T-helper 2 cell treated with Interferon-gamma antibody and Interleukin-4, amounts not matched to agents 100 ng/mL and 5 ng/mL, for 36 hours (primary cell): ENCODE measurements at regions not wholly inside any gene's neighbourhood (a gene's known extent, or its start where the extent isn't known, plus 50 kb on each side); places are given as distances from the start of the nearest gene placed in this dataset.

Experiments
- intact Hi-C: fragments of 100-400 bp; cut with micrococcal nuclease; formaldehyde crosslinking; loops from one replicate; pipeline ENCODE4 v1.15.1; 2023

DNA sequence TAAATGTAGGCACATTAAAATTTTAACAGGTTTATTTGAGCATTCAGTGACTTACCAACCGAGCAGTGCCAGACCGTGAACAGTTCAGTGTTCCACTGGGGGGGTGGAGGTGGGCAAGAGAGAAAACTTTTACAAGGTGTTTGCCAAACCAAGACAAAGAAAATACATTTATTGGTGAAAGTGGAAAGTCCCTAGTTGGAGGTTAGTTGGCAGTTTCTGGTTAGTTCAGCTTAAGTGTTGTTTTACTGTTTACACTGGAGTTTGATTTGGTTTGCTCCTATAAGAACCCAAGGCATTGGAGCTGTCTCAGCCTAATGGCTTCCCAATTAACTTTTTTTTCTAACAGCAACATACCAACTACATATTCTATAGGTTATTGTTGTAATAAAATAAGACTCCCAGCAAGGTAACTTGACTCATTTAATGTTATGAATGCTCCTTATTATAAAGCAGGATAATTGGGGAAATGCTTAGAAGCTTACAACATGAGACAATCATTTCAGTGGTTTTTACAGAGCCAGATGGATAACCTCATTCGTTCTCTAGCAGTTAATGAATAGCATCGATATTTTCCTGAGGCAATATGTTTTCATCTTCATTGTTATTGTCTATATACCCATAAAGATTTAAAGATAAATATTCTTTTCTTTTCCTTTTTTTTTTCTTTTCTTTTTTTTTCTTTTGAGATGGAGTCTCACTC lies 115.8 kb downstream of the ETNK1 start:
- intact Hi-C loops: no loop called here

DNA sequence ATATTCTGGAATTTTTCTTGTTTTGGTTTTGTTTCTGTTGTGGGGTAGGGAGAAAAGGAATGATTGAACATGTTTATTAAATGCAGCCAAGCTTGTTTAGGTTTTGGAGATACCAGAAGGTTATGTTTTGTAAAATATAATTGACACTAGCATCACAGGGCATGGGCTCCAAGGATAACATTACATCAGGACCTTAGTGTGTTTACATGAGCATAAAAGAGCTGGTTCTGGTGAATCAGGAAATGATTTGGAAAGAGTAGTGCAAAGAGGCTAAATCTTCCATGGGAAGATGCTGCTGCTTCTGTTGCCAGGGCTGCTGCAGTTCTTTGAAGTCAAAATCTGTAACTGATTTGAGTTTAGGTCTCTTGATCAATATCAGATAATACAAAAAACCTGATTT lies 118.7 kb downstream of the ETNK1 start:
- intact Hi-C loops: no loop called here

DNA sequence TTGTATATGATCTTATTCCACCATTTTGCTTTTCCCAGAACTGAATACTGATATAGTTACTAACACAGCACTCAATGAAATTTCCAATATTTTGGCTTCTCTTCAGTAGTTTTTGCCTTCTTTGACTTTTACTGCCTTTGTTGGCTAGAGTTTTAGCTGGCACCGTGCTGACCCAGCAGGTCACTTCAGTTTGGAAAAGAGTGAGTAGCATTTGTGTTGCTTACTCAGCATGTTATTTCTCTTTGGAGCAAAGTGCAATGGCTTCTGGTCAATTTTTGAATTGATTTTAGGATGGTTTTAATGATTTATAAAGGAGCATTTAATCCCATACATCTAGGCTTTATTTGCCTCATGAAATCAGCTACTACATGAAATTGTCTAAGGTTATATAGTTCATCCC lies 119.2 kb downstream of the ETNK1 start:
- intact Hi-C loops: no loop called here

DNA sequence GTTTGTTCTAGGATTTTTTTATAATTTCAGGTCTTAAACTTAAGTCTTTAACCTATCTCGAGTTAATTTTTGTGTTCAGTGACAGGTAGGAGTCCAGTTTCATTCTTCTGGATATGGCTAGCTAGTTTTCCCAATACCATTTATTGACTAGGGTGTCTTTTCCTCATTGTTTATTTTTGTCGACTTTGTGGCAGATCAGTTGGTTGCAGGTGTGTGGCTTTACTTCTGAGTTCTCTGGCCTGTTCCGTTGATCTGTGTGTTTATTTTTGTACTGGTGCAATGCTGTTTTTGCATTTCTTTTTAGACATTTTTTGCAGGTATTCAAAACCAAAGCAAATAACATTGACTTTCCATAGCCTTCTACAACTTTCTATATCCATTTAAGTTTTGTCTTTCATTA lies 121.7 kb downstream of the ETNK1 start:
- intact Hi-C loops: no loop called here

DNA sequence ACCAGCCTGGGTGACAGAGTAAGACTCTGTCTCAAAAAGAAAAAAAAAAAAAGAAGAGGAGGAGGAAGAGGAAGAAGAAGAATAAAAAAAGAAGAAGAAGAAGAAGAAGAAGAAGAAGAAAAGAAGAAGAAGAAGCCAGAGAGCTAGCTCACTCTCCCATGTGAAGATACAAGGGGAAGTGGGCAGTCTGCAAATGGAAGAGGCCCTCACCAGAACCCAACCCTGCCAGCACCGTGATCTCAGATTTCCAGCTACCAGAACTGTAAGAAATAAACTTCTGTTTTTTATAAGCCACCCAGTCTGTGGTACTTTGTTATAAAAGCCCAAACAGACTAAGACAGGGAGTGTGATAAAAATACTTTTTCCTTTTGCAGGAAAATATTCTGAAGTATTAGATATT lies 130.7 kb downstream of the ETNK1 start:
- intact Hi-C loops: no loop called here

DNA sequence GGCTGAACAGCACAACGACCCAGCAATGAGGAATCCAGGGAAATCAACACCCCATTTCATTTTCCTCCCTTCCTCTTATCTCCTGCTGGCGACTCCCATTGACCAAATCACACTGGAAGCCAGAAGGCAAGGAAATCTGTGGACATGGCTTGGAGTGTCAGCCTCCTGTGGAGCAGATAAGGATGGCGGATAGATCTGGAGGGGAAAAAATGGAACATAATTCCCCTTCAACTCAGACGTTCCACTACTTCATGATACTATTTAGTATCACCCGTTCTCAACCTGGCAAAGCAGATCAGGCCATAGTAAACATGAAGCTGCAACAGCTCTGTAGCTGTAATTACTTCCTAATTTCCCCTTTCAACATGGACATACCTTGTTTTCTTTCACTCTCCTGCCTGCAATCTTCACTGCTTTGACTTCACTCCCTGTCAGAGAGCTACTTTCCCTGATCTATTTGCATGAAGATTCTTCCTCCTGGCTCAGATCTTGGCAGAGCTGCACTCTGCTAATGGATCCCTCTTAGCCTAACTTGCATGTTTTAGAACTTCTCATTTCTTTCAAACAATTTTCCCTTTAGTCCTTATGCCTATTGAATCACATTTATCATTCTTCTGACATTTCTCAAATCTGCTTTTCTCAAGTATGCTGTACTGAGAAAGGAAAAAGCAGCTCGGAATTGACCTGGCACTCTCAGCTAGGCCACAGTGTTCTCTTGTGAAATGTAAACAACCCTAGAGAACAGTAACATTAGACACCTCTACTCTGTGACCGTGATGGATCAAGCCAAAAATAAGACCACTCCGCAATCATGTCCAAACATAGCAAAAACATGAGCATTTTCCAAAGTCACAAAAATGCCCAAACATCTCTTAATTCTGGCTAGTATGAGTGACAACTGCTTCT lies 135.1 kb downstream of the ETNK1 start:
- intact Hi-C loops: no loop called here

DNA sequence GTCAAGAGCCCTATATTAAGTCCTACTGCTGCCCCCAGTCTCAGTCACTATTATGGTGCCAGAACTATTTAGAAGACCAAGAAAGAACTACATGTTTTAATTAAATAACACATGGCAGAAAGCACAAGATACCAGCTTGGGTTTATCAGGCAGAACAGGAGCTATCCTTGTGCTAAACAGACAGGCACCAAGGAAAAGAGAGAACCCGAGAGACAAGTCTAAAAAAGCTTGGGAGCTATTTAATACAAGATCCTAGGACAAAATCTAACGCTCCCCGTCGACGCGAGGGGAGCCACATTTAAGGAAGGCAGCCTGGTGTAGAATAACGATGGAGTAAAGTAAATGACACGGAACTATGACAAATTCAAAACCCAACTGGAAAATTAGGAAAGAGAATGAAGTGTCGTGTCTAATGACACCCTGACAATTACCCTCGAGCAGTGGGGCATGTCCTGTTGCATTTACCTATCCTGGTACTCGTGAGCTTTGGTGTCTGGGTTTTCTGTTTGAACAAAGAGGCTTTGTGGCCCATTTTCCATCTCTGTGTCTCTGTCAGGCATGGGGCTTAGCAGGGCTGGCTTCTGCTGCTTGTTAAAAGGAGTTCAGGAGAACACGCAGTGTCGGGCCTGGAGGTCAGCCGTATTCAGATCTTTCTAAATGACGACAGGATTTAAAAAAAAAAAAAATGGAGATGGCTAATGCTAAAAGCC lies 140.6 kb downstream of the ETNK1 start:
- intact Hi-C loops: no loop called here

DNA sequence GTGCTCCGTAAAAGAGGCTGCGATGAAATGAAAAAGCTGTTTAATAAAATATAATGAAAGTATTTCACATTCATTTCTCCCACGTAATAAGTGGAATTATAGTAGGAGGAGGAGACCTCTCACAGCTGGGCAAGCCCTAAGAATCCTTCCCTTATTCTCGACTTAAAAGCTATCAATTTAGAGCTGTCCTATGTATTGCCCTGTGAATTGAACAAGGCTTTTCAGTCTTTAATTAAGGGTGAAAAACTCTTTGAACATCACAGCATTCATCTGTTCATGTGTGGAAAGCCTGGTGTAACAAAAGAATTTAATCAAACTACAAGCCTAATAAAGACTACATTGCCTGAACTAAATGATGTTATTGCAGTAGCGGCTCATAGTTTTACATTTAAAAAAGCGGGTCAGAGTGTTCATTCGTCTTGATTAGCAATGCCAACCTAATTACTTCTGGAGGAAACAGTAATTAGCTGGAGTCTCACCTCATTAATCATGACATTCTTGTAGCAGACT lies 142.0 kb downstream of the ETNK1 start:
- intact Hi-C loops: no loop called here

DNA sequence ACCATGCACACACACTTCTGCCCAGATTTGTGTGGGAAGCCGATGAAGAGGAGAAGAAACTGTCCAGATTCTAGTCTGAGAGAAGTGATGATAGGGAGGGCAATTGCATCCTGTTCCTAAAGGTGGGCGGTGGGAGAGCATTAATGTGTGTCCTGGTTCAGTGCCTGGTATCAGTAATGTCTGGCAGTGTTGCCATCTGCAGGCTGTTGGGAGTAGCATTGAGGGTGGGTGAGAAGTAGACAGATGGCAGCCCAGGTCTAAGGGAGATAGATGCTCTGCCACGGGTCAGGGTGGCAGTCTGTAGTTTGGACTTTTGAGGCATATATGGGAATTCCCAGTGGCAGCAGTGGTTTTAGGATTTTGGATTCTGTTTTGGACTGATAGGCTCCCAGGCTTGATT lies 156.4 kb downstream of the ETNK1 start:
- intact Hi-C loops: no loop called here

DNA sequence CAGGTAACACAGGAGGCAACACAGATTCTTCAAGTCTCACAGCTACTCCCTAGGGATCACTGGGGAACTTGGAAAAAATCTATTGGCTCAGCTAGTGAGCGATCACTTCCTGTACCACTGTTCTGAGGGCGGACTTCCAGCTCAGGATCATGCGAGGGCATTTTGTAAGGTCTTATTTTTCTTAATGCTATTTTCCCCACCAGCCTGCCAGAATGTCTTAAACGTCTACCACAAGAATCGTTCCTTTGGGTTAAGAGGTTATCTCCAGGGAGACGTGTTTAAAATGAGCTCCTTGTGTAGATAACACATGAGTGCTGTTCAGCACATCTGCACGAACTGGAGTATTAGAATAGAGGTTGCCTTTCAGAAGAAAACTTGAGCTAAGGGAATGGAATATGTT lies 162.6 kb downstream of the ETNK1 start:
- intact Hi-C loops: no loop called here

DNA sequence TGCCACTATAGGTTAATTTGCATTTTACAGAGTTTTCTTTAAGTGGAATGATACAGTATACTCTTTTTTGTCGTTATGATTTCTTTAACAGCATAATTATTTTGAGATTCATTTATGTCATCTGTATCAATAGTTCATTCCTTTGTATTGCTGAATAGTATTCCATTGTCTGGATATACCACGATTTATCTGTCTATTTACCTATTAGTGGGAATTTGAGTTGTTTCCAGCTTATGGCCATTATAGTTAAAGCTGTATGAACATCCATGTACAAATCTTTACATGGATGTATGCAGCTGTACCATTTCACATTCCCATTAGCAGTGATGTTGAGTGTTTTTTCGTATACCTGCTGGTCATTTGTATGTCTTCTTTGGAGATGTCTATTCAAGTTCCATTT lies 163.9 kb downstream of the ETNK1 start:
- intact Hi-C loops: no loop called here

DNA sequence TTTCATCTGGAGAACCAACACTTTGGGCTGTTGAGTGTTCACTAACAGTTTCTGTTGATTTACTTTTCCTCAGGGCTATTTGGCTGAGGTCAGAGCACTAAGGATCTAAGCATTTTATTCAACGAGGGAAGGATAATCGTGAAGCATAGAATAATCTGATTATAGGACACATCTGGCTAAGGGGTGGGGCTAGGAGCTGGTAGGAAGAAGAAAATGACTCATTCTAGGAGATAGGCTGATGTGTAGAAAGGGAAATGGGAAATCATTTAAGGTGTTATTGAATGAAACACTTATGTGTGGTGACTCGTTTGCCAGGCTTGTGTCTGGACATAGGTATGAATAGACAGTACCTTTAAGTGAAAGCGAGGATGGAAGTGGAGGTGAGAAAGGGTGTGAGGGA lies 167.2 kb downstream of the ETNK1 start:
- intact Hi-C loops: no loop called here

DNA sequence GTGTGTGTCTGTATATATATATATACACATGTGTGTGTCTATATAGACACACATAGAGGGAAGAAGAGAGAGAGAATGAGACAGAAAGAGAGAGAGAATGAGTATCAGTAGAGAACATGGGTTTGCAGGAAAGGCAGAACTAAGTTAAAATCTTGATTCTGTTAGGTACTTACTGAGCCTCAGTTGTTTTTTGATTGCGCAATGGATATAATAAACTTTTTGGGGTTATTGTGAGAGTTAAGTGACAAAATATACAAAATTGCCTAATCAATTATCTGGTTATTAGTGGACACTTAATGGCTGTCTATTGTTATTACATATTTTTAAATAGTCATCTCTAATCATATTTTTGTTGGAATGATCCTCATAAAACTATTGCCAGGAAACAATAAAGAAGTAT lies 169.0 kb downstream of the ETNK1 start:
- intact Hi-C loops: no loop called here

DNA sequence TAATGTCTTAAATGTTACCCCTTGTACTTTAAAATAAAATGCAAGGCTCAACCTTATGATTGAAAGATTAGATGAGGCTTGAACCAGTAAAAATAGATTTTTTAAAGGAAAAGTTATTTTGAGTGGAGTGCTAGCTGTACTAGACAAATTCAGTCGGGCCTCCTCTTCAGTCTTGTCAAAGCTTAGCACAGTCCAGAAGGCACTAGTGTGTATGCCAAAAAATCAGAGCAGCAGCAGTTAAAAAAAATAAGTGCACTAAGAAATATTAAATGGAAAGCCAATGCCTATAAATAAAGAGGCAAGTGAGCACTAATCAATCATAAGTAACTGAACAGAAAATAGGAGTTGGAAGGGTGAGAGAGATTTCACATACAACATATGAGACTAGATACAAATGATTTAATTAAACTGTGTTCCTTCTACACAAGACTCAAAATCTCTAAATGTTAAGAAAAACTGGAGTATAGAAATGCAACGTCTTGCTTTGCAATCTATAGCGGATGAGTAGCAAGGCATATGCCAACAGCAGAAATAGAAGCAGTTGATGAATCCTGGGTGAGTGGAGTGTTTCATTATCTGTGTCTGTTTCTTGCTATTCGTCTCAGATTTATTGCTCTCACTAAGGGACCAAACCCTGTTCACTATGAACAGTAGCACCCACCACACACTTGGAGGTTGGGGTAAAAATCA lies 172.1 kb downstream of the ETNK1 start:
- intact Hi-C loops: no loop called here

DNA sequence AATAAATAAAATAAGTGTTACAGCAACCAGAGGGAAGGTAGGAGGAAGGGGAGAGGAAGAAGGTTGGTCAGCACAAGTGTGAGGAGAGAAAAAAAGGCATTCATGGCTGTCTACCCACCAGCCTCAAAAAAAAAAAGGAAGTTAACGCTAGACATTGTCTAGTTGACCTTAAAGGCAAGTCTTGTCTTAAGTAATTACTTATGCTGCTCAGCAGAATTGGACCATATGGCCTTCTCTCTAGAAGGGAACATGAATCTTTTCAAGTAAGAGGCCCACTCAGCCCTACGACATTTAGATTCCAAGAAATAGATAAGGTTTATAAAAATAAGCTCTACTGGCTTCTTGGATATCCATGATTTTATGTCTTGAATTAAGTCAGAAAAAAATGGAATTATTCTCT lies 172.7 kb downstream of the ETNK1 start:
- intact Hi-C loops: no loop called here

DNA sequence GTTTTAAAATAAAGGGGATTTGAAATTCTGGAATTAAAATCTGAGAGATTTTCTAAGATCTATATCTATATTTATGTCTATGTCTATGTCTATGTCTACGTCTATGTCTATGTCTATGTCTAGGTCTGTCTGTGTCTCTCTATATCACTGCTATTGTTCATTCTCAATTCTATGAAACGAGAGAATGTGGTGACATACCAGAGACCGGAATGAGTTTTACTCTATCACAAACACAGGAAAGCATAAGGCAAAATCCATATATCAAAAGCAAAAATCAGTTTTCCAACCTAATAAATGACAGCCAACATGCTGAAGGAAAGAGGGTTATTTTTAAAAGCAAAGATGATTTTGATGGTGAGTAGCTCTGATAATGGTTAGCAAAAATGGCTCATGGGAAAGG lies 173.1 kb downstream of the ETNK1 start:
- intact Hi-C loops: no loop called here

DNA sequence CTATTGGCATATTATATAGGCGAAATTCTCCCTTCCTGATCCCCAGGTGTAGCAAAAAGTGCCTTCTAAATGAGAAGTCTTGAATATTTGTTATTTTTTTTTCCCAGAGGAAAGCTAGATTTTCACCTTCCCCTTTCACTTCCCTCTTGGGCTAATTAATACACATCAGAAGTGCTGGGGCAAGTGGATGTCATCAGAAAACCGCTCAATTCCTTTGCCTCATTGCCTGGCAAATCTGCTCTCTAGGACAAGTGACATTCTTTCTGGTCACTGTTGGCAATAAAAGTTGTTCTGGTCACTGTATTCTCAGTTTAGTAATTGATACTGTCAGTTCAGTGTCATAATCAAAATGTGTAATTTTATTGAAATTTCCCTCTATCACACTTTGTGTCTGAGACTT lies 174.5 kb downstream of the ETNK1 start:
- intact Hi-C loops: no loop called here

DNA sequence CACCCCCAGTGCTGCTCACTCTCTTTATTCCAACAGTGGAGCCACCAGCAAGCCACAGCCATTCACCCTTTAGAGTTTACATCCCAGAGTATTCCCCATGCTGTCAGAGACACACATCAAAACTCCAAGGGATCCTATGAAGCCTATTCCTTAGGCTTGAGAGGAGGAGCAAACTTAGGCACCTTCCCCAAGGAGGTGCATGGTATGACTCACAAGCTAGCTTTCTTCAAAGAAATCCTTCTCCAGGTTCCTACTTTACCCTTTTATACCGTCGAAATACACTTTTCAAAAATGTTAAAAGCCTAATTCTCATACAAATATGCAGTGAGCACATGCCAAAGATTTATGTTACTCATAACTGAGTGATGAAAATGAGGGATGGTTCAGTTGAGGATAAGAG lies 175.4 kb downstream of the ETNK1 start:
- intact Hi-C loops: no loop called here

DNA sequence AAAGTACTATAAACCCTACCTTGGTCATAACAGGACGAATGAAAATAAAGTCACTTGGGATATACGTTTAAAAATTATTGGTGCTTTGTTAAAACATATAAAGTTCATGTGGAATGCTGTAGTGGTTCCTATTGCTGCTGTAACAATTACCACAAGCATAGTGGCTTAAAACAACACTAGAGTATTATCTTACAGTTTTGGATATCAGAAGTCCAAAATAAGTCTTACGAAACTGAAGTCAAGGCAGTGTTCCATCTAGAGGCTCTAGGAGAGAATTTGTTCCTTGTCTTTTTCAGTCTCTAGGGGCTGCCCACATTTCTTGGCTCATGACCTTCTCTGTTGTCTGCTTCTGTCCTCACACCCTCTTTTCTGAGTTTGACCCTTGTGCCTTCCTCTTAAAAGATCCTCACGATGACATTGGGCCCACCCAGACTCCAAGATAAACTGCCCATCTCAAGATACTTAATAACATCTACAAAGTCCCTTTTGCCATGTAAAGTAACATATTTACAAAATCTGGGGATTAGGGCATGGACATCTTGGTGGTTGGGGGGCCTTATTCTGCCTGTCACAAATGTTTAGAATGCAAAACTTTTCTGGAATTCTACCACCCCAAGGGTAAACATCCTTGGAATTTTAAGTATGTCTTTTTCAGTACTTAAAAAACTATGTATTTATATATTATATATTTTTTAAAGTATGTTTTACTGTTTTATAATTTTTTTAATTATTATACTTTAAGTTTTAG lies 178.1 kb downstream of the ETNK1 start:
- intact Hi-C loops: no loop called here

DNA sequence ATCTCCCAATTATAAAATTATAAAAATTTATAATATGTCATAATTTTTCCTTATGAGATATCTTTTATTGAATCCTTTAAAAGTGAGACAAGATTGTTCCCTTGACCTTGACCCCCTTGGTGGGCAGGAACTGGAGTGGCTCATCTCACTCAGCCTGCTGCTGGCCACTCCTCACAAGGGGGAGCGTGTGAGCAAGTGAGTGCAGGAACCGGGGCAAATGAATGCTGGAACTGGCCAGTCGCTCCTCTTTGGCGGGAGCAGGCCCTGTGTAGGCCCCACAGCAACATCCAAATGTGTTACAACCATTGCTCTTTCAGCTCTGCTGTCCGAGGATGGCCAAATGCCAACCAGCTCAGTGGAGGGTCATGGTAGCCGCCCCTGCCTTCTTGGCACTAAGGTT lies 178.8 kb downstream of the ETNK1 start:
- intact Hi-C loops: no loop called here

DNA sequence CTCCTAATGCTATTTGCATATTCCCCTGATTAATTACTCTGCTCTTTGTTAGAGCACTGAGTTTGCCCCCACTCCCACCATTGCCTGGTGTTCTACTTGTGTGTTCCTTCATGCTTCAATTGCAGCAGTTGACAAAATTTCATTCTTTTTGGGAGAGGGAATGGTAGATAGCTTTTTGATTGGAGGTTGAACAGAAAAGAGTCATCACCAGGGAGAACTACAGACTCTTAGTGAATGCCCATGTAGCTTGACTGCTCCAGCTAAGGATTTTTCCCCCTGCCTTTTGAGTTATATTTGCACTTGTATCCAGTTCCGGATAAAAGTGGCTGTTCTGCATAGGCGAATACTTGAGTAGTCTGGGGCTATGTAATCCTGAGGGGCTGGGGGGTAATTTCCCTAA lies 183.9 kb downstream of the ETNK1 start:
- intact Hi-C loops: no loop called here
